GM19025 (cell line): ENCODE measurements at regions not wholly inside any gene's neighbourhood (a gene's known extent, or its start where the extent isn't known, plus 50 kb on each side); places are given as distances from the start of the nearest gene placed in this dataset.

Experiments used
- ATAC-seq: cut with Tn5 transposase; IDR thresholded peaks from one replicate; pipeline ENCODE4 v1.9.1; 2021; ENCODE audit warnings: mild to moderate bottlenecking, low read depth, moderate library complexity; ENCODE audit not compliant: unreplicated experiment

DNA sequence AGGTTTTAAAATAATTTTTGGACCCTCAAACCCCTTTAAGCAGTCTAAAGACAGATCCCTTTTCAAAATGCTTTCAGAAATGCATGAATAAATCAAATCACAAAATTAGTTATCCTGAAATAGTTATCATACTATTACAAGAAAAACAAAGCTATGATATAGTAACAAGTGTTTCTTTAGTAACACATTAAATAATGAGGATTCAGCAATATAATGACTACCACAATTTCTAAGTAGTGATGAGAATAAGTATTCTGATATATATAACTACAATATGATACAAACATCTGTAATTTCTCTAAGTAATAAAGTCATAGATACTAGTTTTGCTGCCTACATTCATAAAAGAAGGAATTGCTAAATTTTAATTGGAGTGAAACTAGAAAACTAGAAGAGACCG lies 53.0 kb upstream of the TMEM168 start:
- no peak for ATAC-seq
